CD4-positive, alpha-beta T cell treated with Interleukin-10 for 1 hour (primary cell): ENCODE measurements at regions not wholly inside any gene's neighbourhood (a gene's known extent, or its start where the extent isn't known, plus 50 kb on each side); places are given as distances from the start of the nearest gene placed in this dataset.
"Not testable (repeated sequence)": the region's sequence is repeated elsewhere in the genome, so short reads cannot be mapped to it uniquely, and the experiment has no call there.

Experiments used
- DNase-seq: peaks from one replicate; pipeline ENCODE4 v3.0.0-alpha.2; 2020

GRCh38 chr18:24567199-24567598 lies 106.8 kb downstream of the HRH4 start:
- no peak for DNase-seq

- DNase-seq, result no peak
These were observed 110.3 kb downstream of the HRH4 start for GRCh38 chr18:24570716-24571115.

- no peak for DNase-seq
These were observed 122.3 kb downstream of the HRH4 start for GRCh38 chr18:24582771-24583170.

- DNase-seq, result no peak
These were observed 123.8 kb downstream of the HRH4 start for GRCh38 chr18:24584205-24584604.

GRCh38 chr18:24584813-24585212 lies 124.4 kb downstream of the HRH4 start:
- no peak for DNase-seq

GRCh38 chr18:24585996-24586566 lies 125.6 kb downstream of the HRH4 start:
- no peak for DNase-seq

- no peak for DNase-seq
These were observed 126.4 kb downstream of the HRH4 start for GRCh38 chr18:24586662-24587360.

GRCh38 chr18:24588440-24588839 lies 128.0 kb downstream of the HRH4 start:
- DNase-seq, result no peak

GRCh38 chr18:24590946-24591345 lies 130.5 kb downstream of the HRH4 start:
- no peak for DNase-seq

- no peak for DNase-seq
These were observed 133.0 kb downstream of the HRH4 start for GRCh38 chr18:24593401-24593800.

GRCh38 chr18:24593886-24594285 lies 133.4 kb downstream of the HRH4 start:
- DNase-seq, result no peak

- DNase-seq, result no peak
These were observed 135.2 kb downstream of the HRH4 start for GRCh38 chr18:24595561-24596031.

- DNase-seq, result peak; percentile 21
These were observed 139.7 kb downstream of the HRH4 start for GRCh38 chr18:24600076-24600654.

GRCh38 chr18:24601585-24601984 lies 141.1 kb downstream of the HRH4 start:
- DNase-seq, result no peak

GRCh38 chr18:24602201-24602600 lies 141.8 kb downstream of the HRH4 start:
- no peak for DNase-seq

- no peak for DNase-seq
These were observed 142.7 kb downstream of the HRH4 start for GRCh38 chr18:24603151-24603550.

- DNase-seq, result no peak
These were observed 145.0 kb downstream of the HRH4 start for GRCh38 chr18:24605444-24605843.

- DNase-seq, result no peak
These were observed 148.8 kb downstream of the HRH4 start for GRCh38 chr18:24609254-24609653.

GRCh38 chr18:24611075-24611474 lies 150.6 kb downstream of the HRH4 start:
- DNase-seq, result no peak

- no peak for DNase-seq
These were observed 153.6 kb downstream of the HRH4 start for GRCh38 chr18:24613896-24614640.

GRCh38 chr18:24616653-24617052 lies 156.2 kb downstream of the HRH4 start:
- DNase-seq, result no peak

- not testable (repeated sequence) for DNase-seq
These were observed 164.0 kb downstream of the HRH4 start for GRCh38 chr18:24624421-24624820.

GRCh38 chr18:24627644-24628315 lies 167.3 kb downstream of the HRH4 start:
- DNase-seq, result no peak
